ENCODE measurements at regions not wholly inside any gene's neighbourhood (a gene's known extent, or its start where the extent isn't known, plus 50 kb on each side); places are given as distances from the start of the nearest gene placed in this dataset.

DNA sequence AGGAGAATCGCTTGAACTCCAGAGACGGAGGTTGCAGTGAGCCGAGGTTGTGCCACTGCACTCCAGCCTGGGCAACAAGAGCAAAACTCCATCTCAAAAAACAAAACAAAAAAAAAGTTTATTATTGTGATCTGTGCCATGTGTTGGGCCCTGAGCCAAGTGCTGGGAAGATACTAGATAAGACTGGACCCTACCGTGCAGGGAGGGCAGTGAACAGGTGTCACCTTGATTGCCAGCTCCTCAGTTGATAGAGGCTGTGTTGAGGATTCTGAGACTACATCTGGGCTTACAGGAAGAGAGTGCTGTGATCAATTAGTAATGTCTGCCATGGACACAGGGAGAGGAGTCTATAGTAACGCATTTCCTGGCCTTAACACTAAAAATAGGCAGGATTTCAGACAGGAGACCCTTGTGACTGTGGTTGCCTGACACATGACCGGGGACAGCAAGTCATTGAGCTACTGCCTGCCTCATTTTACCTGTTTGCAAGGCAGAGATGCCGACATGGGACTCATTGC is 201.5 kb downstream of the C9orf50 start:
- no peak for DNase-seq
- Histone ChIP-seq H3K4me1 (peaks cover 4% of the 10 kb centered on the region in 2 donors), H3K27me3 (no peaks in the 10 kb centered on the region), H3K27ac (no peak overlapping the region), H3K4me3 (no peak overlapping the region), H3K36me3 (no peaks in the 10 kb centered on the region), H3K9me3 (no peaks in the 10 kb centered on the region)
- TF ChIP-seq, protein P1, sequence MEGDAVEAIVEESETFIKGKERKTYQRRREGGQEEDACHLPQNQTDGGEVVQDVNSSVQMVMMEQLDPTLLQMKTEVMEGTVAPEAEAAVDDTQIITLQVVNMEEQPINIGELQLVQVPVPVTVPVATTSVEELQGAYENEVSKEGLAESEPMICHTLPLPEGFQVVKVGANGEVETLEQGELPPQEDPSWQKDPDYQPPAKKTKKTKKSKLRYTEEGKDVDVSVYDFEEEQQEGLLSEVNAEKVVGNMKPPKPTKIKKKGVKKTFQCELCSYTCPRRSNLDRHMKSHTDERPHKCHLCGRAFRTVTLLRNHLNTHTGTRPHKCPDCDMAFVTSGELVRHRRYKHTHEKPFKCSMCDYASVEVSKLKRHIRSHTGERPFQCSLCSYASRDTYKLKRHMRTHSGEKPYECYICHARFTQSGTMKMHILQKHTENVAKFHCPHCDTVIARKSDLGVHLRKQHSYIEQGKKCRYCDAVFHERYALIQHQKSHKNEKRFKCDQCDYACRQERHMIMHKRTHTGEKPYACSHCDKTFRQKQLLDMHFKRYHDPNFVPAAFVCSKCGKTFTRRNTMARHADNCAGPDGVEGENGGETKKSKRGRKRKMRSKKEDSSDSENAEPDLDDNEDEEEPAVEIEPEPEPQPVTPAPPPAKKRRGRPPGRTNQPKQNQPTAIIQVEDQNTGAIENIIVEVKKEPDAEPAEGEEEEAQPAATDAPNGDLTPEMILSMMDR (IDR thresholded peaks at IDR 0.05 in 4 of 5, conservative IDR thresholded peaks at IDR 0.05 in 1 of 5), result no peak
- no peak for TF ChIP-seq POLR2A (IDR thresholded peaks at IDR 0.05)
- in situ Hi-C loops (cut with MboI; ENCODE audit: low sequenced_read_pairs in 4 of 4) (loop anchor here in 1 of 4 donors (10.0 kb wide), 1 partner anchor 65 kb away; no protein-coding TSS in a partner anchor), intact Hi-C loops (cut with DNase I; ENCODE audit: low total_unique reads) (no loop called here)
- ATAC-seq, result no peak

DNA sequence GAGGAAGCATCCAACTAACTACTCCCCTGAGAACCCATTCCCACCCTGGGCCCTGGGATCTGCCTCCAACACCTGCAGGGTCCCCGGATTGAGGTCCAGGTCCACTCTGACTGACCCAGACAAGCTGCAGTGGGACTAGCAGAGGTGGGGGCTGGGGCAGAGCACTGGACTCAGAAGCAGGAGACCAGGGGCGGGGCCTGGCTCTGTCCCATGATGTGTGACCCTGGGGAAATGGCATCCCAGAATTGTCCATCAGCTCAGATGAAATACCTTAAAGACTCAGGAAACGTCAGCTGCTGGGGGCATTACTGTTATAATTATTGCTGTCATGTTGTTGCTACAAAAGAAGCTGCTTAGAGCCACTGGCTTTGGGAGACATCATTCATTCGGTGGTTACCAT is 202.4 kb downstream of the C9orf50 start:
- no peak overlapping the region for H3K4me3 ChIP-seq
- H3K27ac ChIP-seq, result no peak overlapping the region
- TF ChIP-seq POLR2A (IDR thresholded peaks at IDR 0.05), result no peak
- no peaks in the 10 kb centered on the region for H3K27me3 ChIP-seq
- ATAC-seq (no peak), DNase-seq (no peak)
- no peaks in the 10 kb centered on the region for H3K36me3 ChIP-seq
- H3K4me1 ChIP-seq, result peaks cover 10% of the 10 kb centered on the region in 2 donors
- no peaks in the 10 kb centered on the region for H3K9me3 ChIP-seq
- in situ Hi-C loops (cut with MboI; ENCODE audit: low sequenced_read_pairs in 4 of 4) (loop anchor here in 1 of 4 donors (10.0 kb wide), 1 partner anchor 66 kb away; no protein-coding TSS in a partner anchor), intact Hi-C loops (cut with DNase I; ENCODE audit: low total_unique reads) (no loop called here)

DNA sequence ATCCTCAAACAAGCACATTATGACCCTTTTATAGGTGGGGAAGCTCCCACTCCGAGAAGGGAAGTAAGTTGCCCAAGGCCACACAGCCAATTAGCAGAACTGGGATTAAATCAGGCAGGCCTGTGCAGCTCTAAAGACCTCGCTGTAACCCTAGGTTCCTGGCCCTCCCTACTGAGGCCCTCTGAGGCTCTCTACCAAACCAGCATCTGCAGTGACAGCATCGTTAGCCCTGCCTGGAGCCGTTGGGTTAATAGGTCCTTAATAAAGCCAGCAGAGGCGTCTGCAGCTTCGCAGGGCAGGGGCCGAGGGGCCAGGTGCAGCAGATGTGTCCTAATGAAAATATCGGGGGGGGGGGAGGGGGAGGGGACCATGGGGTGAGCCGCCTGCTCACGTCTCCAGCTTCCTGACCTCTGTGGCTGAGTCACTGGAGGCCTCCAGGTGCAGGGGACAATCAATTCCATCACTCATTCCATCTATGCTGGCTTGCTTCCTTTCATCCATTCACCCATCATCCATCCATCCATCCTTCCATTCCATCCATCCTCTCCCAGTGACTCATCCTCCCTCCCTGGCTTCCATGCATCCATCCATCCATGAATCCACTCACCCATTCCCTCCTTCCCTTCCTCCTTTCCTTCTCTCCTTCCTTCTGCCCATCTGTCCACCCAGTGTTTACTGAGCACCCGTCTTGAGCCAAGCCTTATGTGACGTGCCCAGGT is 203.9 kb downstream of the C9orf50 start:
- Histone ChIP-seq H3K36me3 (no peaks in the 10 kb centered on the region), H3K27me3 (no peaks in the 10 kb centered on the region), H3K4me1 (peaks cover 10 to 17% of the 10 kb centered on the region in 2 donors), H3K9me3 (no peaks in the 10 kb centered on the region), H3K27ac (peak overlapping the region in 2 of 4 donors; percentile 29 to 41), H3K4me3 (no peak overlapping the region)
- no peak for ATAC-seq
- TF ChIP-seq, protein P1 (IDR thresholded peaks at IDR 0.05 in 4 of 5, conservative IDR thresholded peaks at IDR 0.05 in 1 of 5), result no peak
- TF ChIP-seq POLR2A (IDR thresholded peaks at IDR 0.05), result no peak
- in situ Hi-C loops (cut with MboI; ENCODE audit: low sequenced_read_pairs in 4 of 4) (loop anchor here in 1 of 4 donors (10.0 kb wide), 1 partner anchor 68 kb away; no protein-coding TSS in a partner anchor), intact Hi-C loops (cut with DNase I; ENCODE audit: low total_unique reads) (no loop called here)
- DNase-seq, result no peak

DNA sequence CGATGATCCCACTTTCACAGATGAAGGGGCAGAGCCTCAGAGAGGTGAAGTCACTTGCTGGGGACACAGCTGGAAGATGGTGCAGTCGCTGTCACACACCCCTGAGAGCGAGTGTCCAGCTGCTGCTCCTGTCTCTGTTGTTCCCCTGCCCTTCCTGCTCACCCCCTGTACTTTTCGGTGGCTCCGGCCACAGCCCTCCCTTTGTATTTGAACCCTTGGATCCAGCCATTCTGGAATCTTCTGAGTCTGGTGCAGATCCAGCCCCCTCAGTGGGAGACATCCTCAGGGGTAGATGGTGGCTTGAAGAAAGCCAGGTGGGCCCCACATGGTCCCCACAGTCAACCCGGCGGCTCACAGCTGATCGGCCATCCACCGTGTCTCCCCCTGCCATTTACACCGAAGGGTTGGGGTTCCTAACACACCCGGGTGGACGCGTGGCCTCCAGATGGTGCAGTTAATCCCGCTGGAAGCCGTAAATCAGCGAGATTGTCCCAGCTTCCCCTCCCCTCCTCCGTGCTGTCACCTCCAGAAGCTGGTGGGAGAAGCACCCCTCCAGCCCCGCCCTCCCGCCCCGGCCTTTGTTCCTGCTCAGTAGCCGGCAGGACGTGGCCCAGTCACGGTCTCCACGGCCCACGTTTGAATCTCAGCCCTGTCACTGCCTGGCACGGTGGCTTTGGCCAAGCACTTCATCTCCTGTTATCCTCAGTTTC is 204.8 kb downstream of the C9orf50 start:
- ATAC-seq (no peak), DNase-seq (no peak)
- Histone ChIP-seq H3K36me3 (no peaks in the 10 kb centered on the region), H3K27me3 (no peaks in the 10 kb centered on the region), H3K4me3 (no peak overlapping the region), H3K9me3 (no peaks in the 10 kb centered on the region), H3K27ac (peak overlapping the region in 3 of 4 donors; percentile 29 to 96 (median 41)), H3K4me1 (peaks cover 10 to 17% of the 10 kb centered on the region in 2 donors)
- in situ Hi-C loops (cut with MboI; ENCODE audit: low sequenced_read_pairs in 4 of 4) (loop anchor here in 1 of 4 donors (10.0 kb wide), 1 partner anchor 69 kb away; no protein-coding TSS in a partner anchor), intact Hi-C loops (cut with DNase I; ENCODE audit: low total_unique reads) (loop anchor here (2.0 kb wide), 1 partner anchor 43 kb away; no protein-coding TSS in a partner anchor)
- no peak for TF ChIP-seq POLR2A (IDR thresholded peaks at IDR 0.05)
- TF ChIP-seq, protein P1 (IDR thresholded peaks at IDR 0.05 in 4 of 5, conservative IDR thresholded peaks at IDR 0.05 in 1 of 5), result no peak
